Tibial nerve (tissue), 4 donors: ENCODE measurements at regions not wholly inside any gene's neighbourhood (a gene's known extent, or its start where the extent isn't known, plus 50 kb on each side); places are given as distances from the start of the nearest gene placed in this dataset.

Experiments used
- DNase-seq, 2 donors: peaks; one replicate each; pipeline ENCODE4 v3.0.0-alpha.2; 2019; ENCODE audit warnings: low spot score in 2 of 2
- H3K27ac ChIP-seq, 4 donors: fragments of 200-600 bp; sonication (generic) in 3 of 4; one replicate each; pipeline ENCODE4 v1.5.1; 2017 to 2019; ENCODE audit warnings: mild to moderate bottlenecking in 1 of 4
- H3K27me3 ChIP-seq, 2 donors: fragments of 200-600 bp; sonication (generic) in 1 of 2; one replicate each; pipeline versions ENCODE4 v1.5.1 to v1.6.0; 2017 to 2019
- H3K36me3 ChIP-seq, 3 donors: fragments of 200-600 bp; sonication (generic); one replicate each; pipeline ENCODE4 v1.5.1; 2018 to 2019
- H3K4me1 ChIP-seq, 4 donors: fragments of 200-600 bp; sonication (generic) in 3 of 4; one replicate each; pipeline ENCODE4 v1.5.1; 2017 to 2019
- H3K4me3 ChIP-seq, 4 donors: fragments of 200-600 bp; sonication (generic) in 3 of 4; one replicate each; pipeline ENCODE4 v1.5.1; 2017 to 2019; ENCODE audit warnings: mild to moderate bottlenecking in 1 of 4, moderate library complexity in 1 of 4
- H3K9me3 ChIP-seq, 4 donors: fragments of 200-600 bp; sonication (generic) in 3 of 4; one replicate each; pipeline ENCODE4 v1.5.1; 2017 to 2019
- CTCF ChIP-seq, 5 experiments: fragments of 200-600 bp in 3 of 5; fragments of 450-650 bp in 2 of 5; sonication (generic) in 3 of 5; IDR thresholded peaks; one replicate each; pipeline ENCODE4 v1.5.1; 2016 to 2019; ENCODE audit warnings: antibody characterized with exemption in 5 of 5, mild to moderate bottlenecking in 3 of 5, moderate library complexity in 2 of 5
- EP300 ChIP-seq, 2 donors: sonication (generic); formaldehyde crosslinking; IDR thresholded peaks; one replicate each; pipeline ENCODE4 v1.6.1; 2017; ENCODE audit warnings: antibody characterized with exemption in 2 of 2, mild to moderate bottlenecking in 1 of 2
- POLR2A ChIP-seq, 2 donors: fragments of 450-650 bp; IDR thresholded peaks; one replicate each; pipeline ENCODE4 v1.6.1; 2017; ENCODE audit warnings: antibody characterized with exemption in 2 of 2, mild to moderate bottlenecking in 2 of 2, moderate library complexity in 2 of 2
- WGBS, 2 donors: methylation state at CpG; one replicate each; pipeline ENCODE4 v1.1.5; 2018; 5-methylcytosine and 5-hydroxymethylcytosine counted together

GRCh38 chr7:136807598-136807997 is 60.9 kb upstream of the CHRM2 start:
- no peak overlapping the region for H3K4me3 ChIP-seq
- TF ChIP-seq POLR2A (IDR thresholded peaks at IDR 0.05) (no peak), CTCF (IDR thresholded peaks at IDR 0.05) (no peak), EP300 (IDR thresholded peaks at IDR 0.05) (no peak)
- no peaks in the 10 kb centered on the region for H3K36me3 ChIP-seq
- peaks cover 0 to 18% (median 2%) of the 10 kb centered on the region in 4 donors for H3K9me3 ChIP-seq
- WGBS, 2 donors: 46 to 59% methylated on average over 1 of the region's 1 CpG
- no peaks in the 10 kb centered on the region for H3K27me3 ChIP-seq
- H3K4me1 ChIP-seq: no peaks in the 10 kb centered on the region
- no peak overlapping the region for H3K27ac ChIP-seq
- no peak for DNase-seq

- no peaks in the 10 kb centered on the region for H3K9me3 ChIP-seq
- no peak overlapping the region for H3K4me3 ChIP-seq
- no peak overlapping the region for H3K27ac ChIP-seq
- WGBS, 2 donors: 88 to 93% methylated on average over 2 of the region's 2 CpGs
- no peak for DNase-seq
- H3K4me1 ChIP-seq: no peaks in the 10 kb centered on the region
- no peaks in the 10 kb centered on the region for H3K27me3 ChIP-seq
- TF ChIP-seq CTCF (IDR thresholded peaks at IDR 0.05) (no peak), EP300 (IDR thresholded peaks at IDR 0.05) (no peak), POLR2A (IDR thresholded peaks at IDR 0.05) (no peak)
- H3K36me3 ChIP-seq: no peaks in the 10 kb centered on the region
Observed at GRCh38 chr7:136803028-136803427, 65.4 kb upstream of the CHRM2 start.

GRCh38 chr7:136783934-136784333 is 84.5 kb upstream of the CHRM2 start:
- no peaks in the 10 kb centered on the region for H3K4me1 ChIP-seq
- no peak for TF ChIP-seq EP300 (IDR thresholded peaks at IDR 0.05)
- TF ChIP-seq POLR2A (IDR thresholded peaks at IDR 0.05): no peak
- no peak for TF ChIP-seq CTCF (IDR thresholded peaks at IDR 0.05)
- no peak for DNase-seq
- no peaks in the 10 kb centered on the region for H3K27me3 ChIP-seq
- WGBS, 2 donors: 77 to 78% methylated on average over 1 of the region's 1 CpG
- peaks cover 0 to 7% (median 0%) of the 10 kb centered on the region in 4 donors for H3K9me3 ChIP-seq
- H3K27ac ChIP-seq: no peak overlapping the region
- H3K36me3 ChIP-seq: no peaks in the 10 kb centered on the region
- no peak overlapping the region for H3K4me3 ChIP-seq

GRCh38 chr7:136741941-136742340 is 126.5 kb upstream of the CHRM2 start:
- Histone ChIP-seq H3K27me3 (no peaks in the 10 kb centered on the region), H3K4me1 (no peaks in the 10 kb centered on the region), H3K4me3 (no peak overlapping the region), H3K36me3 (no peaks in the 10 kb centered on the region), H3K9me3 (peaks cover 0 to 13% (median 0%) of the 10 kb centered on the region in 4 donors), H3K27ac (no peak overlapping the region)
- TF ChIP-seq POLR2A (IDR thresholded peaks at IDR 0.05) (no peak), CTCF (IDR thresholded peaks at IDR 0.05) (no peak), EP300 (IDR thresholded peaks at IDR 0.05) (no peak)
- DNase-seq: no peak
- WGBS, 2 donors: 65 to 69% methylated on average over 3 of the region's 3 CpGs

- 79 to 91% methylated on average over 4 to 5 of the region's 5 CpGs for WGBS, 2 donors
- Histone ChIP-seq H3K27ac (no peak overlapping the region), H3K27me3 (no peaks in the 10 kb centered on the region), H3K4me3 (no peak overlapping the region), H3K9me3 (peaks cover 0 to 8% (median 0%) of the 10 kb centered on the region in 4 donors), H3K36me3 (no peaks in the 10 kb centered on the region), H3K4me1 (no peaks in the 10 kb centered on the region)
- DNase-seq: no peak
- TF ChIP-seq EP300 (IDR thresholded peaks at IDR 0.05): no peak
Observed at GRCh38 chr7:136728945-136729344, 139.5 kb upstream of the CHRM2 start.

- Histone ChIP-seq H3K4me3 (no peak overlapping the region), H3K36me3 (no peaks in the 10 kb centered on the region), H3K4me1 (no peaks in the 10 kb centered on the region), H3K27me3 (no peaks in the 10 kb centered on the region), H3K9me3 (peaks cover 0 to 8% (median 0%) of the 10 kb centered on the region in 4 donors), H3K27ac (no peak overlapping the region)
- 78 to 80% methylated on average over 2 of the region's 2 CpGs for WGBS, 2 donors
- DNase-seq: no peak
- no peak for TF ChIP-seq POLR2A (IDR thresholded peaks at IDR 0.05)
- TF ChIP-seq CTCF (IDR thresholded peaks at IDR 0.05): no peak
- TF ChIP-seq EP300 (IDR thresholded peaks at IDR 0.05): no peak
Observed at GRCh38 chr7:136726460-136726859, 142.0 kb upstream of the CHRM2 start.
